ENCODE measurements at regions not wholly inside any gene's neighbourhood (a gene's known extent, or its start where the extent isn't known, plus 50 kb on each side); places are given as distances from the start of the nearest gene placed in this dataset.
"Not testable (repeated sequence)": the region's sequence is repeated elsewhere in the genome, so short reads cannot be mapped to it uniquely, and the experiment has no call there.

GRCh38 chr15:60134609-60135008 lies 130.5 kb downstream of the FOXB1 start:
- no peak for DNase-seq (ENCODE audit: low read depth)

GRCh38 chr15:60135961-60136360 lies 131.8 kb downstream of the FOXB1 start:
- no peak for DNase-seq (ENCODE audit: low read depth)

- DNase-seq (ENCODE audit: low read depth), result peak; percentile 86
Observed at GRCh38 chr15:60137711-60138396, 133.7 kb downstream of the FOXB1 start.

- DNase-seq (ENCODE audit: low read depth), result no peak
Observed at GRCh38 chr15:60138397-60138968, 134.4 kb downstream of the FOXB1 start.

GRCh38 chr15:60152386-60152785 lies 148.3 kb downstream of the FOXB1 start:
- DNase-seq (ENCODE audit: low read depth), result no peak

GRCh38 chr15:60154764-60155325 lies 150.7 kb downstream of the FOXB1 start:
- no peak for DNase-seq (ENCODE audit: low read depth)

- peak; percentile 53 for DNase-seq (ENCODE audit: low read depth)
Observed at GRCh38 chr15:60155661-60156060, 151.6 kb downstream of the FOXB1 start.

- DNase-seq (ENCODE audit: low read depth), result no peak
Observed at GRCh38 chr15:60160909-60161308, 156.8 kb downstream of the FOXB1 start.

- no peak for DNase-seq (ENCODE audit: low read depth)
Observed at GRCh38 chr15:60161704-60162103, 157.6 kb downstream of the FOXB1 start.

- no peak for DNase-seq (ENCODE audit: low read depth)
Observed at GRCh38 chr15:60162251-60162967, 158.3 kb downstream of the FOXB1 start.

- no peak for DNase-seq (ENCODE audit: low read depth)
Observed at GRCh38 chr15:60162968-60163355, 158.9 kb downstream of the FOXB1 start.

- no peak for DNase-seq (ENCODE audit: low read depth)
Observed at GRCh38 chr15:60165111-60165510, 161.0 kb downstream of the FOXB1 start.

GRCh38 chr15:60172143-60172542 lies 168.0 kb downstream of the FOXB1 start:
- peak; percentile 27 for DNase-seq (ENCODE audit: low read depth)

GRCh38 chr15:60179786-60180391 lies 175.8 kb downstream of the FOXB1 start:
- peak; percentile 29 for DNase-seq (ENCODE audit: low read depth)

GRCh38 chr15:60181957-60182356 lies 177.8 kb downstream of the FOXB1 start:
- not testable (repeated sequence) for DNase-seq (ENCODE audit: low read depth)

- no peak for DNase-seq (ENCODE audit: low read depth)
Observed at GRCh38 chr15:60183366-60183765, 179.3 kb downstream of the FOXB1 start.

GRCh38 chr15:60184579-60184978 lies 180.5 kb downstream of the FOXB1 start:
- peak; percentile 83 for DNase-seq (ENCODE audit: low read depth)

GRCh38 chr15:60191016-60191415 lies 186.9 kb downstream of the FOXB1 start:
- no peak for DNase-seq (ENCODE audit: low read depth)

GRCh38 chr15:60191821-60192220 lies 187.7 kb downstream of the FOXB1 start:
- DNase-seq (ENCODE audit: low read depth), result no peak

GRCh38 chr15:60195611-60196010 lies 191.5 kb downstream of the FOXB1 start:
- no peak for DNase-seq (ENCODE audit: low read depth)

- DNase-seq (ENCODE audit: low read depth), result no peak
Observed at GRCh38 chr15:60204131-60204885, 193.5 kb downstream of the ANXA2 start.
